Activated T-helper 1 cell treated with Interleukin-2 at 50 U/mL for 16 hours (primary cell): ENCODE measurements at regions not wholly inside any gene's neighbourhood (a gene's known extent, or its start where the extent isn't known, plus 50 kb on each side); places are given as distances from the start of the nearest gene placed in this dataset.

Experiments used
- DNase-seq: peaks from one replicate; pipeline ENCODE4 v3.0.0-alpha.2; 2020; ENCODE audit warnings: low read depth

DNA sequence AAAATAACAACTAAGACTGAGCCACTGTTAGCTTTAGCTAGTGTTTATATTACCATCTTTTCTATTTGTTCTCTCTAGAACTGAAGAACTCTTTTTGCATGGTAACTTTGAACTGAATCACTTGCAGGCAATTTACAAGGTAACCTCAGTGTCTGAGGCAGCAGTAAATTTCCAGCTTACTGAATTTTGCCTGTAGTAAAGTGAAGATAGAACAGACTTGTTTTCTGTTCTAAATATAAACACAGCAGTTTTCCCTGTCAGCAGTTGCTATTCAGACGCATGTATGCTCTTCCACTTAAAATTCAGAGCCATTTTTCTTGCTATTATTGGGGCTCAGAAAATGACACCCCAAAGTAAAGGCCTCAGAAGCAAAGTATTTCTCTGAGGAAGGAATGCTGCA is 974.0 kb upstream of the GJE1 start:
- DNase-seq = no peak

DNA sequence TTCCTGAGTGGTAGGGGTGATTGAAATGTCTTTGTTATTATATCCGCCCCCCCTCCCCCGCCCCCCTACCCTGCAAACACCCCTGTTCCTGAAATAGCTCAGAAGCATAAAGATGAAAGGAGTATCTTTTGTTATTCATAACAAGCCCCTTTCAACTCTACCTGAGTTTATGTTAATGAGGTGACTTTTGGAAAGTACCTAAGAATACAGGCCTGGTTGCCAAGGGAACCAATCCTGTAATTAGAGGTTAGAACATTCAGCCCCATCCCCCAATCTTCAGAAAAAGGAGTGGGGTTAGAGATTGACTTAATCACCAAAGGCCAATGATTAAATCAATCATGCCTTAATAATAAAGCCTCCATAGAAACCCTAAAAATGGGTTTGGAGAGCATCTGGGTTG is 979.2 kb upstream of the GJE1 start:
- no peak for DNase-seq

DNA sequence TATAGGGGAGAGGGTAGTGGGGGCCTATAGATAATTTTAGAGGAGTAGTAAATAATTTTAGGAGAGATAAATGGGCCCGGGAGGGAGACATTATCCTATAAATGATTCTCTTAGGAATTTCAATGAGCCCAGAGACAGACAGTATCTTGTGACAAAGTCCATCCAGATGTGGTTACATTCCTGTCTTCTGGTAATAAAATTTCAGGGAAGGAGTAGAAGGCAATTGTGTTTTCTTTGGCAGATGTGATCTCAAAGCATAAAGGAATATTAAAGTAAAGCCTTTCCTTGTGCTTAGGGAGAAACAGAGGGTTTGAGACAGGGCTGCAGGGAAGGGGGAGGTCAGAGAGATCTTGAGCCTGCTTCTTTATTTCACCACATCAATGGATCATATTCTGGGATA is 979.8 kb upstream of the GJE1 start:
- DNase-seq = no peak

DNA sequence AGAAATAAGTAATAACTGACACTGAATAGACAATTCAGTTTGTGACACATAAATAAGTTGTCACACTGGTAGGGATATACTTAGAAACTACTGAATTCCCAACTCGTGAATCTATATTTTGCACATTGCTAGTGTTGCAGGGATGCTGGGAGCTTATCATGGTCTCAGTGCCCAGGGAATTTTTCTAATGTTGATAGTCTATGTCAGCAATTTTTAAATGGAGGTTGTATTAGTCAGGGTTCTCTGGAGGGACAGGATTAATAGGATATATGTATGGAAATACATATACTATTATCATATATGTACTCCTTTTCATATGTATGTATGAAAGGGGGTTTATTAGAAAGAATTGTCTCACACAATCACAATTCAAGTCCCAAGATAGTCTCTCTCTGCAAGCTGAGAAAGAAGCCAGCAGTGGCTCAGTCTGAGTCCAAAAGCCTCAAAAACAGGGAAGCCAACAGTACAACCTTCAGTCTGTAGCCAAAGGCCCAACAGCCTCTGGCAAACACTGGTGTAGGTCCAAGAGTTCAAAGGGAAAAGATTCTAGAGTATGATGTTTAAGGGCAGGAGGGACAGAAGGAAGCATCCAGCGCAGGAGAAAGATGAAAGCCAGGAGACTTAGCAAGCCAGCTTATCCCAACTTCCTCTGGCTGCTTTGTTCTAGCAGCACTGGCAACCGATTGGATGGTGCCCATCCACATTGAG is 980.9 kb upstream of the GJE1 start:
- no peak for DNase-seq

DNA sequence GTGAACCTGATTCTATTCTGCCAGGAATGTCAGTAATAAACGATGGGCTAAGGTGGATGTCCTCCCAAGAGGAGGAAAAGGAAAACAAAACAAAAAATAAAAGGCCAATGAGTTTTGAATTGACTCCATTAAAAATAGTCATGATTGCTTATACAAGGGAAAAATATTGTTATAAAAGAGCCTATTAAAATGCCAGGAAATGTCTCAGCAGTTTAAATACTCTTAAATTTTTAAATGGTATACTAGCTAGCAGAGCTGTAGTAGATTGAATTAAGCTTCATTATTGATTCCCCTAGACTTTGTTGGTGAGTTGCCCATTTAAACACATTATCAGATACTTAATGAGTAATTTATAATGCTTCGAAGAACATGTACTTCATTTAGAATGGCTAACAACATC is 990.9 kb upstream of the GJE1 start:
- DNase-seq = no peak

DNA sequence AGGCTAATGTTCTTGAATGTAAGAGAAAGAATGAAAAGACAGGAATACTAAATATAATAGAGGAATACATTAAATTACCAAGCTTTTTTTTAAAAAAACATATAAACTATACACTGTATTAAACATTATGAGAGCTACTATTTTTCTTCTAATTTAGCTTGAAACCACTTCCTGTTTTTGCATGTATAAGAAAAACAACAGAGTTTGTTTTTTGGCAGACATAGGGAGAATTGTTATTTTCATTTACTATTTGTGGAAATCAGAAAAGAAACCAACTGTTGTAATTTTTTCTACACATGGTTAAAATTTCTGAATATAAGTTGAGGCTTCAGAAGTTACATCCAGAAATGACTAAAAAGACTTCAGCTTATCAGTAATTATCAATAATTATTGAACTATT is 991.8 kb upstream of the GJE1 start:
- no peak for DNase-seq

DNA sequence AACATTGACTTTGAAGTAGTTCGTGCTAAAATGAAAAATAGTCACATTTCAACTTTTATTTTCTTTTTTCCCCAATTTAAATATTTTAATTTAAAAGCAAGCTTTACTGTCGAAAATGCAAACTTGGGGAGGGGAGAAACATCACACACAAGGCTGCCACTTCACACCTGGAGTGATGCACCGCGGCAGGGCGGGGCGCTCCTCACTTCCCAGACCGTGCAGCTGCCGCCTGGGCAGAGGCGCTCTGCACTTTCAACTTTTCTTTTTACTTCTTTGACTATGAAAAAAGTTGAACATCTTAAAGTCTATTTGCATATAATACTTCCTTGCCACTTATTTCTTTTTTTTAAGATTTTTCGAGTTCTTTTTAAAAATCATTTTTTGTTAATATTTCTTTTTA is 993.3 kb upstream of the GJE1 start:
- DNase-seq = no peak

DNA sequence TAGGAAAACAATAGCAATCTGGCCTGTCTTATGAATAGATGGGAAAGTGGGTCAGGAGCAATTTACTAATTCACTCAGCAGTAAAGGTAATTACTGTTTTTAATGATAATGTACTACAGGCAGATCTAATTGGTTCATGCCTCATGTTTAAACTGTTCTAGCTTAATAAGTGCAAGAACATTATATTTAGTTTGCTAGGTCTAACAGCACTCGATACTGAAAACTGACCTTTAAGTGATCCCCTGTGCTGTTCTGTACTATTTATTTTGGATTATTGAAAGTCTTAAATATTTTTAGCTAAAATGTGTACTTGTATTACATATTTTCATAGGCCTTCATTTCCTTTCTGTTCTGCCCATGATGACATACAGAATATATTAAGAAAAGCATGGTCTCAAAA is 998.0 kb upstream of the GJE1 start:
- no peak for DNase-seq

DNA sequence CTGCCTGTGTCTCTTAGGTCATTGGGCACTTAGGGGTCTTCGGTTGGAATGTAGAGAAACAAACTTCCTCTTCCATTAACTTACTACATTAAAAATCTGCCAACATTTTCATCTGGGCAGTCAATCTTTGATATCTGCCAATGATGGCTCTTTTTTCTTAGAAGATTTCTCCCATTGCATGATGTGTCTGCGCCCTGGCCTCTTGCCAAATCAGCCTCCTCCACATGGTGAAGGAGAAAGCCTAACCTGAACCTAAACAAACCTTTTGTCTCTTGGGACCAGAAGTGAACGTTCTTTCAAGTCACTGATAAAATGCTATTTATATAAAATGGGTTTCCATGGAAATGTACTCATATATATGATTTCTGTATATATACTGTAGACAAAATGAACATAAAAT is 998.9 kb upstream of the GJE1 start:
- DNase-seq = no peak

DNA sequence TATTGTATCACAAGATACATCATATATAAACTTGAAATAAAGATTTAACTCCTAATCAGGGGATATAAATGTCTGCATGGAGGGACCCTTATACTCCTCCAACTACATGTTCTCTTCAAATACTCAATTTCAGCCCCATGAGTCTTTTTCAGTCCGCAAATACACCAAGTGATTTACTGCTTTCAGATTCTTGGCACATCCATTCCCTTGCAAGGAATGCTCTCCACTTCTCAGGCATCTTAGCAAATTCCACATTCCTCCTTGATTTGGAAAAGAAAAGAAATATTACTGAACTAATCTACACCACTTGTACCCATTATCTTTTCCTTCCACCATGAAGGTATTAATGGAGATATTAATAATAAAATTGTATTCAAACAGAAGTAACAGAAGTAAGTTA is 999.4 kb upstream of the GJE1 start:
- DNase-seq = no peak

DNA sequence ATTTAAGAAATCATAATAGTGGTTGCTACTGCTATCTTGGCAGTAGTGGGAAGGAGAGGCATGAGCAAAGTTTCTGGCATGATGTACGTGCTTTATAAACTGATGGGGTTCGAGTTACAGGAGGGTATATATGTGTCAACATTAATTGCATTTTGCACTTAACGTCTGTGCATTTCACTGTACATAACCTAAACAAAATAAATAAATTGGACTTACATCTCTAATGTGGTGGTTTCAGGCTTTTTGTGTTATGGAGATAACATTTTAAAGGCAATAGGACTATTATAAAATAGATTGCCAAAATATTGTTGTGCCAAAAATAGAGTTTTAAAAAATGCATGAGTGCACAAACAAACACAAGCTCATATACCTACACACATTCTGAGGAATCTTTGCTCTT is 1001.1 kb upstream of the GJE1 start:
- DNase-seq = no peak

DNA sequence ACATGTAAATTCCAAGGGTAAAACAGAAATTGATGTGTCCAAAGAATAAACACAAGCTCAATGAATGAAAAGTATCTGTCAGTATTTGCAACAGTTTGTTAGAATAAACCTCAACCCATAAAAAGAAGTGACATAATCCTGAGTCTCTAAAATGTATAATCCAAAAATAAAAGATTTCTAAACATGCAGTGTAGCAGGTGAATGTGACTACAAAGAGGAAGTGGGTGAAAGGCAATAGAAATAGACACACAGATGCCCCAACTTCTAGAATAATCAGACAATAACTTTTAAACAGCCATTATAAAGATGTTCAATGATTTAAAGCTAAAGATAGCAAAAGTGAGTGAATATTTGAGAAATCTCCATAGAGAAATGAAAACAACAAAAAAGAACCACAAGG is 1009.2 kb upstream of the GJE1 start:
- DNase-seq = no peak

DNA sequence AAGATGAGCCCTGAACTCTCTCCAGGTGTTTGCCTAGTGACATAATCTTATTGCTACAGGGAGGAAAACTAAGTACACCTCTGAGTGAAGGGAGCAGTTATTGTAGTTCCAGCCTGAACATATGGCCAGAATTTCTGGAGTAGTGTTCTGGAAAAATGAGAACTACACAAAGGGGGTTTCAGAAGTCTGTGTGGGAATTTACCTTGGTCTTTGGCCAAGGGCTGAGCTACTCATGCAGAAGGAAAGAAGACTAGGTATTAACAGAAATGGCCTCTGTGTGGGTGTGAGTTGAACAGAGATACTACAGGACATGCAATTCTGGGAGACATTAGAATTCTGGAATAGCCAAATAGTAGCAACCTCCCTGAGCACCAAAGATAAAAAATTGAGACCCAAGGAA is 1009.7 kb upstream of the GJE1 start:
- no peak for DNase-seq

DNA sequence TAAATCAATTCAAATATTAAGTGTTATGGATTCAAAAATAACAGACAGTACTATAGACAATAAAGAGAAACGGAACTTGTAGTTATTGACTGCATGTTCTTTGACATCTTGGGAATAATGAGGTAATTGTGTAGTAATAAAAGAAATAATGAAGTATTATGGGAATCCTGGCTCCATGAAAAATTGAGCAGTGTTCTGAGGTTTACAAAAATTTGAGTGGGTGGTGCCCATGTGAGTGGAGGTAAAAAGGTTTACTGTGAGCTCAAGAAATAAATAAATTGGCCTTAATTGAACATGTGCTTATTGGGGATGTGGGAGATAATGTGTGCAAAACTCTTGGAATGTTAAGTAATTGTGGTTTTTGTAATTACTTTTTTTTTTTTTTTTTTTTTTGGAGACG is 1013.7 kb upstream of the GJE1 start:
- DNase-seq = no peak

DNA sequence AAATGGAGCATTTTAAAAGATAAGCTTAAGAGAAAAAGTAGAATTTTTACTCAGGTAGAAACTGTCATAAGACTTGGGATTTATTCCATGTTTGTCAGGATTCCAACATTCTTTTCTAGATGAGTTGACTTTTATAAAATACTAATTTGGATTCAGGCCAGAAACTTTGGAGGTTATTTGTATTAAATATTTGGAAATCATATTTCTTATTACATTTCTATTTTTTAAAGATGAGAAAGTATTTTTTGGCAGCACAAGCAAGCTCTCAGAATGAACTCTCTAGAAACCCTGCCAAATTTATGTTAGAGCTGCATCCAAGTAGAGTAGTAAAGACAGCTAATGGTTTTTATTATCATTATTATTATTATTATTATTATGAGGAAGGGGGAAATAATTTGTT is 1014.9 kb upstream of the GJE1 start:
- no peak for DNase-seq

DNA sequence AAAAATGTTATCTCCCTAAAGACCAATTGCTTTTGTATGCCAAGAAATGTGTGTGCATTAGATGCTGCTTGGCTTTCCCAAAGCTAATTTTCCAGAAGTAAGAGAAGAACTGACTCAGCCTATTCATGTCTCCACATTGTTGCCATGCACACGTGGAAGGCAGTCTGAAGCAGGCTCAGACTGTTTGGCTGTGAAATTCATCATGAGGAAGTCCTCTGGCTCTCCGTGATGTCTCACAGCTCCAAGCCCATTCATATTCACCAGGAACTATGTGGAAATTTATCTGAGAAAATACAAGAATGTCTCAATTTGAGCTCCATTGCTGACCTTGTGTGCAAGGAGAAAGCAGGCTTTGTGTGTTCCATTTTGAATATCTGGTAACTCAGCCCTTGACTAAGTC is 1022.2 kb upstream of the GJE1 start:
- DNase-seq = no peak

DNA sequence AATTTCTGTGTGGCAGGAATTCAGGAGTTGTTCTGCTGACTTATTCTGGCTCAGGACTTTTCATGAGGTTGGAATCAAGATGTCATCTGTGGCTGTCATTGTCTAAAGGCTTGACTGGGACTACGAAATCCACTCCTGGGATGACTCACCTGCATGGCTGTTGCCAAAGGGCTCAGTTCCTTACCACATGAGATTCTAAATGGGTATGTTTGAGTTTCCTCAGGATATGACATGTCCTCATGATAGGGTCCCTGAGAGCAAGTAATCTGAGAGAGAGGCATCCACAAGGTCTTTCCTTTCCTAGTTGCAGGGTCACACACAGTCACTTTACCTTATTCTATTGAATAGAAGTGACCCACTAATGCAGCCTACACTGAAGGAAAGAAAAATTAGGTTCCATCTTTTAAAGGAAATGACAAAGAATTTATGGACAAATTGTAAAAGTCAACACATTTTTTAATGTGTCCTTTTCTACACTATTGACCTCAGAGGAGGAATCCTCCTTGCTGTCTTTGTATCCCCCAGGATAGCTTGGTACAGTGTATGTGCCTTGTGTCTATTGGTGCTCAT is 1025.0 kb upstream of the GJE1 start:
- DNase-seq = no peak

DNA sequence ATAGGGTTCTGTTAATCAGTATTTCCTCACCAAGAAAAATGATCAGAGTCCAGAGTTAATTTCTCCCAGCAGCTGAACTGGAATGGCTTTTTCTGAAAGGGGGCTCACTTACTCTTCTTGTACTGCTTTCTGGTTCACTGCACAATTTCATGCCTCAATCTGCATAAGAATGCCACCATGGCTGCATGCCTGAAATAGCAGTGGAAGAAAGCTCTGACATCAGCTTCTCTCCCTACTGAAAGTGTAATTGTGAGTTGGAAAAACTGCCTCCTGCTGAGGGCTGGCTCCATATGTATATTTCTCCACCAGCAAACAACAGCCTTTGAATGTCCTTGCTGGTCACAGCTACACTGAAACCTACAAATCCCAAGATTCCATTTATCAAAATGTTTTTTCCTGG is 1027.2 kb upstream of the GJE1 start:
- DNase-seq = no peak

DNA sequence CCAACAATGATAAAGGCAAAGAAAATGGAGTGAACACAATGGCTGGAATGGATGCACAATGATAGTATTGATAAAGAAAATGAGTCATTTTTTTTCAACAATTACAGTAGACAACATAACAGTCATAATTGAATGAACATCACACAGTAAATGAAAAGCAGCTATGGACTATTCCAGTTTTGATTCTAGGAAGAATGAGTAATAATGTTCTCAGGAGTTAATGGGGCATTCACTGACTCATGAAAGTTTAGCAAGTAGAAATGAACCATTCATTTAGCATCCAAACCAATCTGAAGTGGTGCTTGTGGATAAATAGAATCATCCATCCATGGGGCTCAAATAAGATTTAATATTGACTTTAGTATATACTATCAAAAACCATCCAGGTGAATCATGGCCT is 1029.5 kb upstream of the GJE1 start:
- no peak for DNase-seq

DNA sequence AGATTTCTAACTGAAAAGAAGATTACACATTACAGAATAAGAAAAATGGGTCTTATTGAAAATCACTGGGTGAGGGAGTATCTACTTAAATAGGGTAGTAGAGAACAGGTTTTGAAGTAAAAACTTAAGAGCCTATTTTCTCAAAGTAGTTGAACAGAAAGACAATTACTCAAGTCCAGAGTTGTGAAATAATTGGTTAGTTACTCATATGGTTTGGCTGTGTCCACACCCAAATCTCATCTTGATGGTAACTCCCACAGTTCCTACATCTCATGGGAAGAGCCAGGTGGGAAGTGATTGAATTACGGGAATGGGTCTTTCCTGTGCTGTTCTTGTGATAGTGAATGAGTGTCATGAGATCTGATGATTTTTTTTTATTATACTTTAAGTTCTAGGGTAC is 1035.3 kb upstream of the GJE1 start:
- DNase-seq = no peak

DNA sequence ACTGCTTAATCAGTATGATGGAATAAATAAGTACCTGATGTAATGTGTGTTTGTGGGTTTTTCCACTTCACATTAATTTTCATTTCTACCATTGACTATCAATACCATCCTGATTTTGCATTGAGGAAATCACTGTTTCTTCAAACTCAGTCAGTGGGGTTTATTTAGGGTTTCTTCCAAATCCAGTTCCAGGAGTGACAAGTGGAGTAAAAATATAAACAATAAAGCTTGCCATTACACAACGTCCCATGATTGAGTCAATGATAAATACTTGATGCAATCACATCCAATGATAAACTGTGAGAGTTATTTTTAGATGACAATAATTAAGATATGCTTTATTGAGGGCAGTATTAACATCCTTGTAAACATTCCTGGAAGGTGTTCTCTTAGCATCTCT is 1037.4 kb upstream of the GJE1 start:
- no peak for DNase-seq

DNA sequence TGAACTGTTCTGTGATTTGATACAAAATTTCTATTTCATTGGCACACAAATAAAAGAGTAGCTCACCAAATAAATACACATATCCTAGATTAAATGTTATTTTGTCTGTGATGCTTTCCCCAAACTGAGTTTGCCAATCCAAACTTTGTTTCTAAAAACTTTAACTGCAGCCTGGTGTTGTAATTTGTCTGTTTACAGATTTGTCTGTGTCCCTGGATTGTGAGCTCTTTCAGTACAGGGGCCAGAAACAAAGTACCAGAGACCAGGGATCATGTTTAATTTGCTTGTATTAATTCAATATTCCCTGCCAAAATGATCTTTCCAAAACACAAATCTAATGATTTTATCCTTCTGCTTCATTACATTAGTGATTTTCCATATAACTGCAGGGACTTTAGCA is 1044.6 kb upstream of the GJE1 start:
- no peak for DNase-seq

DNA sequence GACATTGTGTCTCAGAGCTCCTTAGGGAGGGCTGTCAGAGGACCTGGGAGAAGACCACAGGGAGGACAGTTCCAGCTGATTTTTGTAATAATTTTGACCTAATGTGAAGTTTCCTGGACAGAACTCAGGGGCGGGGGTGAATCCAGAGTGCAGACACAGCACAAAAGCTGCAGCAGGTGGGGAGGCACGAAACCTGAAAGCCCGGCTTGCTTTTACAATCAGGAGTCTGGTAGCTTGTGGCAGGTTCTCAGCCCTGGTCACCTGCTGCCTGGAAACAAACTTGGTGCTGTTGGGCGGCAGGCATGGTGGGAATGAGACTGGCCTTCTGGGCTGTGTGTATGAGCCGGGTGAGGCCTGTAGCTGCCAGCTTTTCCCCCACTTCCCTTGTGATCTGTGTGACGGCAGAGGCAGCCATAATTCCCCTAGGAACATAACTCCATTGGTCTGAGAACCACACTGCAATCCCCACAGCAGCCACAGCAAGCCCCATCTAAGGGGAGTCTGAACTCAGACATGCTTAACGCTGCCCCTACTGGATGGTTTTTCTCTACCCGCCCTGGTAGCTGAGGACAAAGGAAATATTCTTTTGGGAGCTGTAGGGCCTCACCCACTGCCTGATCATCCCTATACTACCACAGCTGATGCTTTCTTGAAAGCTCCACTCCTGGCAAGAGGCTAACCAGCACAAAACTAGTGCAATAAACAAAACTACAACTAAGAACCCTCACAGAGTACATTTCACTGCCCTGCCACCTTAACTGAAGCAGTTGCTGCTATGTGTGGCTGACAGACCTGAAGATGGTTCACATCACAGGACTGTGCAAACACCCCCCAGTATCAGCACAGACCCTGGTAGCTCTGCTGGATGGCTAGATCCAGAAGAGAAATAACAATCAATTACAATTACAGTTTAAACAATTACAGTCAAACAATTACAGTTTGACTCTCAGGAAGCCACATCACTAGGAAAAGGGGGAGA is 1055.1 kb upstream of the GJE1 start:
- no peak for DNase-seq
